D721Med (cell line): ENCODE measurements at regions not wholly inside any gene's neighbourhood (a gene's known extent, or its start where the extent isn't known, plus 50 kb on each side); places are given as distances from the start of the nearest gene placed in this dataset.
"Not testable (repeated sequence)": the region's sequence is repeated elsewhere in the genome, so short reads cannot be mapped to it uniquely, and the experiment has no call there.

Experiments
- DNase-seq: peaks from one replicate; pipeline ENCODE4 v3.0.0; 2011; ENCODE audit warnings: low spot score; ENCODE audit not compliant: insufficient read length
- FAIRE-seq: peaks from 2 replicates; lab custom pipeline; 2011; peaks lifted over from hg19 to GRCh38; lab: Jason Lieb, UNC
- TF ChIP-seq, protein P1 (sequence below): IDR thresholded peaks from 2 replicates; pipeline ENCODE4 v1.5.1; 2012; ENCODE audit warnings: mild to moderate bottlenecking, control low read depth; ENCODE audit not compliant: insufficient read depth; ENCODE audit errors: missing control alignments

DNA sequence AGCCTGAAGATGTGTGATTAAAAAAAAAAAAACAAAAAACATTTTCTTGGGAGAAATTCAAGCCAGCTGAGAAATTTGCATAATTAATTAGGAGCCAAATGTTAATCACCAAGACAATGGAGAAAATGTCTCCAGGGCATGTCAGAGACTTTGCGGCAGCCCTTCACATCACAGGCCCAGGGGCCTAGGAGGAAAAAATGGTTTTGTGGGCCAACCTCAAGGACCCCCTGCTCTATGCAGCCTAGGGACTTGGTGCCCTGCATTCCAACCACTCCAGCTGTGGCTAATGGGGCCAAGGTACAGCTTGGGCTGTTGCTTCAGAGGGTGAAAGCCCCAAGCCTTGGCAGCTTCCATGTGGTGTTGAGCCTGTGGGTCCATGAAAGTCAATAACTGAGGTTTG lies 241.9 kb upstream of the THUMPD2 start:
- TF ChIP-seq, protein P1, sequence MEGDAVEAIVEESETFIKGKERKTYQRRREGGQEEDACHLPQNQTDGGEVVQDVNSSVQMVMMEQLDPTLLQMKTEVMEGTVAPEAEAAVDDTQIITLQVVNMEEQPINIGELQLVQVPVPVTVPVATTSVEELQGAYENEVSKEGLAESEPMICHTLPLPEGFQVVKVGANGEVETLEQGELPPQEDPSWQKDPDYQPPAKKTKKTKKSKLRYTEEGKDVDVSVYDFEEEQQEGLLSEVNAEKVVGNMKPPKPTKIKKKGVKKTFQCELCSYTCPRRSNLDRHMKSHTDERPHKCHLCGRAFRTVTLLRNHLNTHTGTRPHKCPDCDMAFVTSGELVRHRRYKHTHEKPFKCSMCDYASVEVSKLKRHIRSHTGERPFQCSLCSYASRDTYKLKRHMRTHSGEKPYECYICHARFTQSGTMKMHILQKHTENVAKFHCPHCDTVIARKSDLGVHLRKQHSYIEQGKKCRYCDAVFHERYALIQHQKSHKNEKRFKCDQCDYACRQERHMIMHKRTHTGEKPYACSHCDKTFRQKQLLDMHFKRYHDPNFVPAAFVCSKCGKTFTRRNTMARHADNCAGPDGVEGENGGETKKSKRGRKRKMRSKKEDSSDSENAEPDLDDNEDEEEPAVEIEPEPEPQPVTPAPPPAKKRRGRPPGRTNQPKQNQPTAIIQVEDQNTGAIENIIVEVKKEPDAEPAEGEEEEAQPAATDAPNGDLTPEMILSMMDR = no peak
- FAIRE-seq (no peak), DNase-seq (no peak)

DNA sequence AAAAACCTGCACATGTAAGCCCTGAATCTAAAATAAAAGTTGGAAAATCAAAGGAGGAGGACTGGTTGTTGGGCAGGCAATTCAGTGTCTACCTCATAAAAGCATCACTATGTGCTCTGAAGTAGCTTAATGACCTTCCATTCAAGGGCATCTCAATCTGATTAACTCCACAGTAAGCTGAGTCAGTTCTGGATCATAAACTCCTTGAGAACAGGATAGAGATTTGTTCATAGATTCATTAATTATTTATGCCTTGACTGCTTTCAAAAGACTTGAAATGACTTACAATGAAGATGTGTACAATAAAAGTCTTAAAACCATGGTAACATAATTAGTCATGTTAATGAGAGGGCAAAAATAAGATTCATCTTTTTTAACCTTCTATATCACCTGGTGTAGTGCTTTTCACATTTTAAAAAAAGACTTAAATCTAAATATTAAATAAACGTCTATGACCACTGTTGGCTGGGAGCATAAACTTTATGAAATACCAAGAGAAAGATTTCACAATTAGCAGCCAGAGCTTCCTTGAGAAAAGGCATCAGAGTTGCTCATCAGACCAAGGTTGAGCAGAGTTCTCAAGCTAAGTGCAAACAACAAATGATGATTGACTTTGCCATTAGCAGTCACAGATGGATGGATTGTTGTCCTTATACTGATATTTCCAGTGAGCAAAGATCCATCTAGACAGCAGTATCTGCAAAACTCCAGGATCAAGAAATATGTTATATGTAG lies 237.3 kb upstream of the THUMPD2 start:
- no peak for DNase-seq
- TF ChIP-seq, protein P1 = no peak
- FAIRE-seq = peak; percentile 46

DNA sequence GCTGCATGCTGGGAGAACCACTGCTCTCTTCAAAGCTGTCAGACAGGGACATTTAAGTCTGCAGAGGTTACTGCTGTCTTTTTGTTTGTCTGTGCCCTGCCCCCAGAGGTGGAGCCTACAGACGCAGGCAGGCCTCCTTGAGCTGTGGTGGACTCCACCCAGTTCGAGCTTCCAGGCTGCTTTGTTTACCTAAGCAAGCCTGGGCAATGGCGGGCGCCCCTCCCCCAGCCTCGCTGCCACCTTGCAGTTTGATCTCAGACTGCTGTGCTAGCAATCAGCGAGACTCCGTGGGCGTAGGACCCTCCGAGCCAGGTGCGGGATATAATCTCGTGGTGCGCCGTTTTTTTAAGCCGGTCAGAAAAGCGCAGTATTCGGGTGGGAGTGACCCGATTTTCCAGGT lies 234.9 kb upstream of the THUMPD2 start:
- FAIRE-seq, DNase-seq: not testable (repeated sequence)

DNA sequence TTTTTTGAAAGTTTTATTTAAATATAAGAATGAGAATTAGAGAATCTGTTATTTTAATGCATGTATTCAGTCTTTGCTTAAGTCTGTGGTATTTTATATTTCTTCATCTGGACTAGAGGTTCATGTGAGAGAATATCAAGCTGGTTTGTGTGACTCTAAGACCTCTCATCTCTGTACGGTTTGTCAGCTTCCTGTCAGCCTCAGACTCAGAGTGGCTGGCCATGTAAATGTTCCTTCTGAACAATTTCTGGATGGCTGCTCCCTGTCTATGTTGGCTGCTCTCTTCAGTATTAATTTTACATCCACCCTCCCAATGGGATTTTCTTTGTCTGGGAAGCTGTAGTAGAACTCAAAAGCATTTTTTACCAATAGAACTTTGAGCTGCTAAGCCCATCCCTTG lies 225.3 kb upstream of the THUMPD2 start:
- DNase-seq = no peak
- FAIRE-seq = no peak
- TF ChIP-seq, protein P1 = no peak

DNA sequence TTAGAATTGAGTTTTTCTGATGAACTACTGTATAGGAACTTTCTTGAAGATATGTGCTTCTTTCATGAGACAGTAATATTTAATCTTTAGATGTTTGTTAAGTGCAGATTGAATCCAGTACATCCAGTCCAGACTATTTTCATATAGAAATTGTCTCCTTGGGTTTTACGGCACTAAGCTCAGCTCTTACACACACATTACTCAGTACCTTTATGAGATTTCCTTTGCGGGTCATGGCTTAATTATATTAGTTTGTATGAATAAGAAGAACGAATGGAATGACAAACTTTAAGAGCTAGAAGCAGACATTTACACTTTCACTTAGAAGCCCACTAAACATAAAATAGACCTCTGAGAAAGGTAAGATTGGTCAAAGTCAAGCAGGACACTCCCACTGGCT lies 223.3 kb upstream of the THUMPD2 start:
- no peak for DNase-seq
- TF ChIP-seq, protein P1 = no peak
- FAIRE-seq = no peak

DNA sequence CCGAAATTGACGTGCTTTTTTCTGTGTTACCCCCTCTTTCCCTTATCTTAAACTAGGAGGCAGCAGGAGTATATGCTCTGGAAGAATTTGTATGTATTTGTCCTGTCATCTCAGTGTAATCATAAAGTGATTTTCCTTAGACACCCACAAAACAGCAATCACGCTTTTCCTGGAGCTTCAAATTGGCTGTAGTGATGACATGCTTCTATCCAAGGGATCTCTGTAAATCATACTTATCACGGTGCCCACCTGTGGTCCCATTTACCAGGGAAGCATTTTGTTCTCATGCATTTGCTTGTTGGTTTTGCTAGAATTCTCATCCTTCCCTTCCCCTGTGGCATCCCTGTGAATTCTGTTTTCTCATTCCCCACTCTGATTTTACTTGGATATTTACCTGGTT lies 220.8 kb upstream of the THUMPD2 start:
- FAIRE-seq = no peak
- TF ChIP-seq, protein P1 = no peak
- DNase-seq = no peak

DNA sequence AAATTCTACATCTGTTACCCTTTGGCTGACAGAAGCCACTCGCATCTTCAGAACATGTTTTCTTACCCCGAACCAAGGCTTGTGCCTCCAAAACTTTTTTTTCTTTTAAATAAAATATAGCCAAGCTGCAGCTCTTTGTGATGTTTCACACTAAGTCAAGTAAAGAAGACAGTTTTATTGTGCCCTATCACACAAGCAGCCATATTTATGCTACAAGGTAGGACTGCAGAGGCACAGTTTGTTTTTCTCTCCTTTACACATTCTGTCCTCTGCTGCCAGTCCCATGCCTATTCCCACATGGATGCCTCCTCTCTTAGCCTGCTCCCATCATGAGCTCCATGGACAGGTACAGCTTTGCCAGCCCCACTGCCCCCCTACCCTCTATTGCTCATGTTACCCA lies 219.6 kb upstream of the THUMPD2 start:
- no peak for FAIRE-seq
- DNase-seq = no peak
- TF ChIP-seq, protein P1 = no peak

DNA sequence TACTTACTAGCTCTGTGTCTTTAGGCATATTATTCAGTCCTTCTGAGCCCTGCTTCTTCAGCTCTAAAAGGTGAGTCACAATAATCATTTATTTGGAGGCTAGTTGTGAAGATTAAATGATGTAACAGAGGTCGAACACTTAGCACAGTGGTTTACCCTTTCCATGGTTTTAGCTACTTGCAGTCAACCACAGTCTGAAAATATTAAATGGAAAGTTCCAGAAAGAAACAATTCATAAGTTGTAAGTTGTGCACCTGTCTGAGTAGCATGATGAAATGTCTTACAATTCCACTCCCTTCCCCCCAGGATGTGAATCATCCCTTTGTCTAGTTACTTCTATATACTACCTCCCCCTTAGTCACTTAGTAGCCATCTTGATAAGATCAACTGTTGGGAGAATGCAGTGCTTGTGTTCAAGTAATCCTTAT lies 217.6 kb upstream of the THUMPD2 start:
- TF ChIP-seq, protein P1 = no peak
- FAIRE-seq = no peak

More for the DNA sequence above, 217.6 kb upstream of the THUMPD2 start:
- DNase-seq = no peak
